Panc1 (cell line): ENCODE measurements at regions not wholly inside any gene's neighbourhood (a gene's known extent, or its start where the extent isn't known, plus 50 kb on each side); places are given as distances from the start of the nearest gene placed in this dataset.

Experiments
- ATAC-seq: fragments of 200-7000 bp; cut with Tn5 transposase; 2 replicates; pipeline ENCODE4 v1.9.1; 2020; ENCODE audit warnings: mild to moderate bottlenecking, moderate library complexity
- BruUV-seq: library from RNA; stranded (reverse); fragments of 400-500 nt; replicated peaks from 2 replicates; lab custom pipeline; 2021; lab: Mats Ljungman, UMichigan
- CTCF ChIA-PET: fragments of 300-600 bp; sonication (Branson Sonifier 250); formaldehyde crosslinking; loops from one replicate; lab custom pipeline; 2022; ENCODE audit warnings: antibody characterized with exemption; lab: Charles Lee
- POLR2A ChIA-PET: fragments of 300-600 bp; sonication (Branson Sonifier 250); formaldehyde crosslinking; loops from one replicate; lab custom pipeline; 2022; ENCODE audit warnings: antibody characterized with exemption; lab: Charles Lee
- DNase-seq: peaks from one replicate; pipeline ENCODE4 v3.0.0-alpha.2; 2010; ENCODE audit warnings: low read depth, low spot score
- H3K27ac ChIP-seq: 2 replicates; pipeline ENCODE4 v1.5.1; 2011; ENCODE audit warnings: mild to moderate bottlenecking, low read length, inconsistent platforms
- H3K27me3 ChIP-seq: fragments of 200-500 bp; sonication (Bioruptor generic); 2 replicates; pipeline ENCODE4 v1.6.0; 2014; ENCODE audit warnings: low read length, inconsistent platforms; ENCODE audit not compliant: control insufficient read depth, insufficient read depth
- H3K36me3 ChIP-seq: fragments of 200-500 bp; sonication (Bioruptor generic); 2 replicates; pipeline ENCODE4 v1.5.1; 2014; ENCODE audit warnings: inconsistent platforms, mild to moderate bottlenecking, low read length, moderate library complexity; ENCODE audit not compliant: control insufficient read depth, insufficient read depth
- H3K4me1 ChIP-seq: 2 replicates; pipeline ENCODE4 v1.5.1; 2011; ENCODE audit warnings: inconsistent platforms, mild to moderate bottlenecking, low read length, moderate library complexity; ENCODE audit not compliant: control insufficient read depth, insufficient read depth
- H3K4me3 ChIP-seq, 2 experiments: 2 replicates each; pipeline ENCODE4 v1.5.1; 2011 to 2012; ENCODE audit warnings: low read depth in 2 of 2, low read length in 2 of 2, mild to moderate bottlenecking in 2 of 2, inconsistent platforms in 1 of 2, moderate library complexity in 1 of 2
- H3K9me3 ChIP-seq: fragments of 200-500 bp; sonication (Bioruptor generic); 2 replicates; pipeline ENCODE4 v1.5.1; 2014; ENCODE audit warnings: low read depth, mild to moderate bottlenecking, inconsistent platforms, low read length, moderate library complexity; ENCODE audit not compliant: control insufficient read depth, insufficient read depth
- POLR2AphosphoS5 ChIP-seq: IDR thresholded peaks from 2 replicates; pipeline ENCODE4 v1.6.1; 2012; ENCODE audit warnings: mild to moderate bottlenecking, low read depth, low read length, moderate library complexity
- SIN3A ChIP-seq: IDR thresholded peaks from 2 replicates; pipeline ENCODE4 v1.6.1; 2012; ENCODE audit warnings: low read depth, mild to moderate bottlenecking, low read length, moderate library complexity, borderline replicate concordance; ENCODE audit not compliant: insufficient read depth
- TCF7L2 ChIP-seq: IDR thresholded peaks from 2 replicates; pipeline ENCODE4 v1.6.1; 2011; ENCODE audit warnings: mild to moderate bottlenecking, low read depth, low read length, inconsistent platforms
- in situ Hi-C: cut with HindIII; loops from 2 replicates; pipeline ENCODE4 v1.10.0; 2016; ENCODE audit warnings: low sequenced_read_pairs, low pct_unique_long_range_greater_than_20kb
- intact Hi-C: fragments of 100-400 bp; cut with micrococcal nuclease; formaldehyde crosslinking; loops from one replicate; pipeline ENCODE4 v1.10.0; 2022; ENCODE audit not compliant: unreplicated experiment
- TF ChIP-seq, protein P1 (sequence below): fragments of 450-650 bp; IDR thresholded peaks from 2 replicates; pipeline ENCODE4 v1.5.1; 2017; ENCODE audit warnings: mild to moderate bottlenecking
- TF ChIP-seq, protein P2 (sequence below), 2 experiments: IDR thresholded peaks; 2 replicates each; pipeline ENCODE4 v1.6.1; 2011 to 2012; ENCODE audit warnings: low read depth in 2 of 2, control low read depth in 1 of 2, low read length in 1 of 2, mild to moderate bottlenecking in 1 of 2, moderate library complexity in 1 of 2; ENCODE audit not compliant: insufficient read depth in 1 of 2

DNA sequence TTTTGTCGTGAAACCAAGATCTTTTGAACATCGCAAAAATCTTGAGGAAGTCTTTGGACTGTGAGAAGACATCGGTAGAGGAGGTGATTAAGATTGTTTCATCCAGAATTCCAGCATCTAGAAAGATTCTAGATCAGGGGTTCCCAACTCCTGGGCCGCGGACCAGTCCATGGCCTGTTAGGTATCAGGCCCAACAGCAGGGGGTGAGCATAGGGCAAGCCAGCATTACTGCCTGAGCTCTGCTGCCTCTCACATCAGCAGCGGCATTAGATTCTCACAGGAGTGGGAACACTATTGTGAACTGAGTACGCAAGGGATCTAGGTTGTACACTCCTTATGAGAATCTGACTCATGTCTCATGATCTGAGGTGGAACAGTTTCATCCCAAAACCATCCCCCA lies 600.6 kb upstream of the CDH11 start:
- Histone ChIP-seq H3K36me3 (no peaks in the 10 kb centered on the region), H3K4me3 (no peak overlapping the region), H3K27me3 (no peaks in the 10 kb centered on the region), H3K4me1 (no peaks in the 10 kb centered on the region), H3K27ac (no peak overlapping the region), H3K9me3 (no peaks in the 10 kb centered on the region)
- DNase-seq (no peak), ATAC-seq (no peak)
- TF ChIP-seq SIN3A (no peak), TCF7L2 (no peak), POLR2AphosphoS5 (no peak)
- TF ChIP-seq, protein P1, sequence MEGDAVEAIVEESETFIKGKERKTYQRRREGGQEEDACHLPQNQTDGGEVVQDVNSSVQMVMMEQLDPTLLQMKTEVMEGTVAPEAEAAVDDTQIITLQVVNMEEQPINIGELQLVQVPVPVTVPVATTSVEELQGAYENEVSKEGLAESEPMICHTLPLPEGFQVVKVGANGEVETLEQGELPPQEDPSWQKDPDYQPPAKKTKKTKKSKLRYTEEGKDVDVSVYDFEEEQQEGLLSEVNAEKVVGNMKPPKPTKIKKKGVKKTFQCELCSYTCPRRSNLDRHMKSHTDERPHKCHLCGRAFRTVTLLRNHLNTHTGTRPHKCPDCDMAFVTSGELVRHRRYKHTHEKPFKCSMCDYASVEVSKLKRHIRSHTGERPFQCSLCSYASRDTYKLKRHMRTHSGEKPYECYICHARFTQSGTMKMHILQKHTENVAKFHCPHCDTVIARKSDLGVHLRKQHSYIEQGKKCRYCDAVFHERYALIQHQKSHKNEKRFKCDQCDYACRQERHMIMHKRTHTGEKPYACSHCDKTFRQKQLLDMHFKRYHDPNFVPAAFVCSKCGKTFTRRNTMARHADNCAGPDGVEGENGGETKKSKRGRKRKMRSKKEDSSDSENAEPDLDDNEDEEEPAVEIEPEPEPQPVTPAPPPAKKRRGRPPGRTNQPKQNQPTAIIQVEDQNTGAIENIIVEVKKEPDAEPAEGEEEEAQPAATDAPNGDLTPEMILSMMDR: no peak
- TF ChIP-seq, protein P2, sequence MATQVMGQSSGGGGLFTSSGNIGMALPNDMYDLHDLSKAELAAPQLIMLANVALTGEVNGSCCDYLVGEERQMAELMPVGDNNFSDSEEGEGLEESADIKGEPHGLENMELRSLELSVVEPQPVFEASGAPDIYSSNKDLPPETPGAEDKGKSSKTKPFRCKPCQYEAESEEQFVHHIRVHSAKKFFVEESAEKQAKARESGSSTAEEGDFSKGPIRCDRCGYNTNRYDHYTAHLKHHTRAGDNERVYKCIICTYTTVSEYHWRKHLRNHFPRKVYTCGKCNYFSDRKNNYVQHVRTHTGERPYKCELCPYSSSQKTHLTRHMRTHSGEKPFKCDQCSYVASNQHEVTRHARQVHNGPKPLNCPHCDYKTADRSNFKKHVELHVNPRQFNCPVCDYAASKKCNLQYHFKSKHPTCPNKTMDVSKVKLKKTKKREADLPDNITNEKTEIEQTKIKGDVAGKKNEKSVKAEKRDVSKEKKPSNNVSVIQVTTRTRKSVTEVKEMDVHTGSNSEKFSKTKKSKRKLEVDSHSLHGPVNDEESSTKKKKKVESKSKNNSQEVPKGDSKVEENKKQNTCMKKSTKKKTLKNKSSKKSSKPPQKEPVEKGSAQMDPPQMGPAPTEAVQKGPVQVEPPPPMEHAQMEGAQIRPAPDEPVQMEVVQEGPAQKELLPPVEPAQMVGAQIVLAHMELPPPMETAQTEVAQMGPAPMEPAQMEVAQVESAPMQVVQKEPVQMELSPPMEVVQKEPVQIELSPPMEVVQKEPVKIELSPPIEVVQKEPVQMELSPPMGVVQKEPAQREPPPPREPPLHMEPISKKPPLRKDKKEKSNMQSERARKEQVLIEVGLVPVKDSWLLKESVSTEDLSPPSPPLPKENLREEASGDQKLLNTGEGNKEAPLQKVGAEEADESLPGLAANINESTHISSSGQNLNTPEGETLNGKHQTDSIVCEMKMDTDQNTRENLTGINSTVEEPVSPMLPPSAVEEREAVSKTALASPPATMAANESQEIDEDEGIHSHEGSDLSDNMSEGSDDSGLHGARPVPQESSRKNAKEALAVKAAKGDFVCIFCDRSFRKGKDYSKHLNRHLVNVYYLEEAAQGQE (IDR thresholded peaks at IDR 0.05; ENCODE audit: insufficient read depth in 1 of 2, low read depth in 2 of 2, low read length in 1 of 2): no peak
- ChIA-PET POLR2A (no interaction called here), CTCF (no interaction called here)
- intact Hi-C loops: no loop called here
- in situ Hi-C loops: no loop called here
- no TSS peak for BruUV-seq

DNA sequence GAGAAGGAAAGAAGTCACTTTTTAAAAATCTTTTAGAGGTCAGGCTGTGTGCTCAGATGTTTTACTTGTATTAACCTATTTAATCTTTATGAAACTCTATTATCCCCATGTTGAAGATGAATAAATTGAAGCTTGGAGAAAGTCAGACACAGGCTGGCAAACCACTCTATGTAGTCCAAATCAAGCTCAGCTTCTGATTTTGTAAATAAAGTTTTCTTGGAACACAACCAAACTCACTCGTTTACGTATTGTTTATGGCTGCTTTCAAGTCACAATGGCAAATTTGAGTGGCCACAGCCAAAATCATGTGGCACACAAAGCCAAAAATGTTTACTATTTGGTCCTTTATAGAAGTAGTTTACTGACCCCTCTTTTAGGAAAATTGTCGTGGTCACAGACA lies 596.0 kb upstream of the CDH11 start:
- no peak overlapping the region for H3K4me3 ChIP-seq
- ATAC-seq (no peak), DNase-seq (no peak)
- ChIA-PET CTCF (no interaction called here), POLR2A (no interaction called here)
- intact Hi-C loops: no loop called here
- no peaks in the 10 kb centered on the region for H3K36me3 ChIP-seq
- no peaks in the 10 kb centered on the region for H3K9me3 ChIP-seq
- BruUV-seq: no TSS peak
- in situ Hi-C loops: no loop called here
- H3K27ac ChIP-seq: no peak overlapping the region
- H3K27me3 ChIP-seq: no peaks in the 10 kb centered on the region
- TF ChIP-seq SIN3A (no peak), POLR2AphosphoS5 (no peak), TCF7L2 (no peak)
- TF ChIP-seq, protein P1: no peak
- TF ChIP-seq, protein P2 (IDR thresholded peaks at IDR 0.05; ENCODE audit: insufficient read depth in 1 of 2, low read depth in 2 of 2, low read length in 1 of 2): no peak
- H3K4me1 ChIP-seq: no peaks in the 10 kb centered on the region
